GM23248 (cell line): ENCODE measurements at regions not wholly inside any gene's neighbourhood (a gene's known extent, or its start where the extent isn't known, plus 50 kb on each side); places are given as distances from the start of the nearest gene placed in this dataset.

Experiments used
- DNase-seq: peaks from one replicate; pipeline ENCODE4 v3.0.0-alpha.2; 2015
- H2AFZ ChIP-seq: fragments of 200-600 bp; sonication (generic); 2 replicates; pipeline ENCODE4 v1.6.1; 2016; ENCODE audit warnings: antibody characterized with exemption
- H3F3A ChIP-seq: fragments of 200-600 bp; sonication (generic); 2 replicates; pipeline ENCODE4 v1.6.1; 2016; ENCODE audit warnings: mild to moderate bottlenecking, antibody characterized with exemption, mixed run types; ENCODE audit not compliant: insufficient read depth
- H3K27ac ChIP-seq: fragments of 200-600 bp; sonication (generic); 2 replicates; pipeline ENCODE4 v1.5.1; 2016; ENCODE audit warnings: mild to moderate bottlenecking
- H3K27me3 ChIP-seq: fragments of 200-600 bp; sonication (generic); replicated peaks from 2 replicates; pipeline ENCODE4 v1.6.1; 2016; ENCODE audit warnings: mild to moderate bottlenecking; ENCODE audit not compliant: insufficient read depth
- H3K36me3 ChIP-seq: fragments of 200-600 bp; sonication (generic); 2 replicates; pipeline ENCODE4 v1.6.1; 2016; ENCODE audit warnings: low read depth, mild to moderate bottlenecking
- H3K4me1 ChIP-seq: fragments of 200-600 bp; sonication (generic); 2 replicates; pipeline ENCODE4 v1.6.1; 2016; ENCODE audit warnings: mild to moderate bottlenecking; ENCODE audit not compliant: insufficient read depth
- H3K4me2 ChIP-seq: fragments of 200-600 bp; sonication (generic); one replicate; pipeline ENCODE4 v1.6.1; 2016; ENCODE audit warnings: mild to moderate bottlenecking; ENCODE audit not compliant: unreplicated experiment
- H3K4me3 ChIP-seq: fragments of 200-600 bp; sonication (generic); 2 replicates; pipeline ENCODE4 v1.5.1; 2016; ENCODE audit warnings: mild to moderate bottlenecking
- H3K79me2 ChIP-seq: fragments of 200-600 bp; sonication (generic); 2 replicates; pipeline ENCODE4 v1.6.1; 2016; ENCODE audit warnings: mild to moderate bottlenecking; ENCODE audit not compliant: insufficient read depth
- H3K9ac ChIP-seq: fragments of 200-600 bp; sonication (generic); 2 replicates; pipeline ENCODE4 v1.6.1; 2016; ENCODE audit warnings: mild to moderate bottlenecking
- H3K9me2 ChIP-seq: fragments of 200-600 bp; sonication (generic); 2 replicates; pipeline ENCODE4 v1.6.1; 2016; ENCODE audit warnings: mixed run types, mild to moderate bottlenecking, moderate library complexity; ENCODE audit not compliant: insufficient read depth
- H3K9me3 ChIP-seq: fragments of 200-600 bp; sonication (generic); one replicate; pipeline ENCODE4 v1.6.1; 2017; ENCODE audit warnings: low read depth
- H4K20me1 ChIP-seq: fragments of 200-600 bp; sonication (generic); 2 replicates; pipeline ENCODE4 v1.6.0; 2016; ENCODE audit not compliant: insufficient read depth
- EZH2 ChIP-seq: fragments of 200-600 bp; sonication (generic); IDR thresholded peaks from 2 replicates; pipeline ENCODE4 v1.6.1; 2018; ENCODE audit warnings: antibody characterized with exemption, mild to moderate bottlenecking; ENCODE audit not compliant: insufficient read depth, poor library complexity, severe bottlenecking
- EZH2phosphoT487 ChIP-seq: fragments of 200-600 bp; sonication (generic); IDR thresholded peaks from 2 replicates; pipeline ENCODE4 v1.6.1; 2018; ENCODE audit warnings: antibody characterized with exemption, moderate library complexity, mild to moderate bottlenecking, low read depth; ENCODE audit not compliant: insufficient read depth
- WGBS, 2 experiments: methylation state at CpG; one replicate each; pipeline ENCODE4 v1.1.6; 2015 to 2017; ENCODE audit warnings: low lambda C conversion rate in 2 of 2, low coverage in 1 of 2; ENCODE audit errors: missing lambda C conversion rate in 2 of 2; 5-methylcytosine and 5-hydroxymethylcytosine counted together
- in situ Hi-C: fragments of 300-500 bp; cut with MboI; formaldehyde crosslinking; loops from 2 replicates; pipeline ENCODE4 v1.15.0; 2020

DNA sequence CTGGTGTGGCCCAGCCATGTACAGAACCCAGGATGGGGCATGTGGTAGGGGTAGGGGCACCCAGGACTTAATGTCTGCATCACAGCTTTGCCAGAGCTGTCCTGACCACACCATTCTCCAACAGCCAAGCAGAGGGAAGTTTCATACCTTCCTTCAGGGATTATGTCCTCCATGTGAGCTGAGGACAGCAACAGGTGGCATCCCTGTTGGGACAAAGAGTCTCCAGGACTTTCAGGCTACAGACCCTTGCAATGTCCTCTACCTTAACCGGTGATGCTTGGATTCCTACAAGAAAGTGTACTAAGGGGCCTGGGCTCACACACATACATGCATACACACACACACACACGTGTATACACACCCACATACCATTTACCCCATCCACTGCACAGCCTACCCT is 227.0 kb upstream of the SIX2 start:
- WGBS, 2 experiments: 88 to 92% methylated on average over 2 of the region's 2 CpGs
- H3K9ac ChIP-seq: no peak overlapping the region
- H3K4me1 ChIP-seq: peaks cover 36% of the 10 kb centered on the region
- H3K9me2 ChIP-seq: no peaks in the 10 kb centered on the region
- H2AFZ ChIP-seq: no peak overlapping the region
- no peaks in the 10 kb centered on the region for H3K9me3 ChIP-seq
- 0 out of 2 replicates have a peak, but pooled peaks cover 6% of the 10 kb centered on the region for H3F3A ChIP-seq
- H3K27me3 ChIP-seq: no peaks in the 10 kb centered on the region
- no peaks in the 10 kb centered on the region for H3K36me3 ChIP-seq
- DNase-seq: no peak
- no peak overlapping the region for H3K4me2 ChIP-seq
- no peak overlapping the region for H3K4me3 ChIP-seq
- in situ Hi-C loops: no loop called here
- no peak overlapping the region for H3K27ac ChIP-seq
- TF ChIP-seq EZH2 (no peak), EZH2phosphoT487 (no peak)
- H4K20me1 ChIP-seq: no peaks in the 10 kb centered on the region
- no peaks in the 10 kb centered on the region for H3K79me2 ChIP-seq

- H3K9me3 ChIP-seq: no peaks in the 10 kb centered on the region
- 79 to 88% methylated on average over 3 of the region's 3 CpGs for WGBS, 2 experiments
- DNase-seq: peak; percentile 19
- H3K9me2 ChIP-seq: no peaks in the 10 kb centered on the region
- no peak overlapping the region for H3K27ac ChIP-seq
- H3F3A ChIP-seq: 0 out of 2 replicates have a peak, but pooled peaks cover 3% of the 10 kb centered on the region
- H3K27me3 ChIP-seq: no peaks in the 10 kb centered on the region
- peaks cover 15% of the 10 kb centered on the region for H3K4me1 ChIP-seq
- no peaks in the 10 kb centered on the region for H3K79me2 ChIP-seq
- no peak overlapping the region for H3K4me2 ChIP-seq
- in situ Hi-C loops: no loop called here
- TF ChIP-seq EZH2phosphoT487 (no peak), EZH2 (no peak)
- no peak overlapping the region for H2AFZ ChIP-seq
- no peaks in the 10 kb centered on the region for H3K36me3 ChIP-seq
- no peak overlapping the region for H3K4me3 ChIP-seq
- H3K9ac ChIP-seq: no peak overlapping the region
- no peaks in the 10 kb centered on the region for H4K20me1 ChIP-seq
Observed at GRCh38 chr2:45233301-45233700, 224.0 kb upstream of the SIX2 start.

- H3K4me3 ChIP-seq: no peak overlapping the region
- H3K79me2 ChIP-seq: no peaks in the 10 kb centered on the region
- no peaks in the 10 kb centered on the region for H3K9me3 ChIP-seq
- H3F3A ChIP-seq: 0 out of 2 replicates have a peak, but pooled peaks cover 2% of the 10 kb centered on the region
- WGBS, 2 experiments: 12 to 52% methylated on average over 1 of the region's 1 CpG
- H3K27ac ChIP-seq: no peak overlapping the region
- no peaks in the 10 kb centered on the region for H3K27me3 ChIP-seq
- H3K4me1 ChIP-seq: peaks cover 14% of the 10 kb centered on the region
- H3K36me3 ChIP-seq: no peaks in the 10 kb centered on the region
- no peak for TF ChIP-seq EZH2
- TF ChIP-seq EZH2phosphoT487: no peak
- H4K20me1 ChIP-seq: no peaks in the 10 kb centered on the region
- no peak for DNase-seq
- in situ Hi-C loops: no loop called here
- no peaks in the 10 kb centered on the region for H3K9me2 ChIP-seq
- H3K4me2 ChIP-seq: no peak overlapping the region
- H3K9ac ChIP-seq: no peak overlapping the region
- H2AFZ ChIP-seq: no peak overlapping the region
Observed at GRCh38 chr2:45232818-45233217, 223.6 kb upstream of the SIX2 start.

GRCh38 chr2:45229411-45229810 is 220.2 kb upstream of the SIX2 start:
- Histone ChIP-seq H3K9me3 (peaks cover 4% of the 10 kb centered on the region), H3K4me2 (no peak overlapping the region), H2AFZ (no peak overlapping the region), H3F3A (no peaks in the 10 kb centered on the region), H3K4me3 (no peak overlapping the region), H3K36me3 (no peaks in the 10 kb centered on the region), H3K79me2 (no peaks in the 10 kb centered on the region), H4K20me1 (no peaks in the 10 kb centered on the region), H3K4me1 (peaks cover 8% of the 10 kb centered on the region), H3K9ac (no peak overlapping the region), H3K27ac (no peak overlapping the region), H3K27me3 (0 out of 2 replicates have a peak, but pooled peaks cover 4% of the 10 kb centered on the region), H3K9me2 (no peaks in the 10 kb centered on the region; the same call in 1 of the 2 replicates)
- in situ Hi-C loops: no loop called here
- DNase-seq: no peak
- no peak for TF ChIP-seq EZH2phosphoT487
- no peak for TF ChIP-seq EZH2
- 19 to 29% methylated on average over 1 of the region's 1 CpG for whole genome bisulfite sequencing, 2 experiments

GRCh38 chr2:45227347-45227746 is 218.1 kb upstream of the SIX2 start:
- Histone ChIP-seq H2AFZ (no peak overlapping the region), H3K27me3 (0 out of 2 replicates have a peak, but pooled peaks cover 4% of the 10 kb centered on the region), H3K4me2 (no peak overlapping the region), H3F3A (no peaks in the 10 kb centered on the region), H4K20me1 (no peaks in the 10 kb centered on the region), H3K4me1 (no peaks in the 10 kb centered on the region), H3K4me3 (no peak overlapping the region), H3K9me3 (peaks cover 4% of the 10 kb centered on the region), H3K36me3 (no peaks in the 10 kb centered on the region), H3K27ac (no peak overlapping the region), H3K79me2 (no peaks in the 10 kb centered on the region), H3K9me2 (no peaks in the 10 kb centered on the region; the same call in 1 of the 2 replicates), H3K9ac (no peak overlapping the region)
- TF ChIP-seq EZH2 (no peak), EZH2phosphoT487 (no peak)
- DNase-seq: no peak
- in situ Hi-C loops: no loop called here
- 17 to 38% methylated on average over 3 of the region's 3 CpGs for WGBS, 2 experiments
